IMR-90 (cell line): ENCODE measurements at regions not wholly inside any gene's neighbourhood (a gene's known extent, or its start where the extent isn't known, plus 50 kb on each side); places are given as distances from the start of the nearest gene placed in this dataset.

ENCODE experiments used
- ATAC-seq: fragments of 200-7000 bp; cut with Tn5 transposase; 2 replicates; pipeline ENCODE4 v1.9.1; 2020; ENCODE audit warnings: low read depth, mild to moderate bottlenecking, moderate library complexity
- BruUV-seq: library from RNA; stranded (reverse); fragments of 400-500 nt; replicated peaks from 2 replicates; lab custom pipeline; 2021; lab: Mats Ljungman, UMichigan
- CTCF ChIA-PET: fragments of 300-600 bp; formaldehyde crosslinking; extraction: SDS; loops from one replicate; lab custom pipeline; 2021; ENCODE audit warnings: antibody characterized with exemption; lab: Yijun Ruan, JAX
- POLR2A ChIA-PET: fragments of 300-600 bp; sonication (Branson Sonifier 250); formaldehyde crosslinking; loops from one replicate; lab custom pipeline; 2022; ENCODE audit warnings: antibody characterized with exemption; ENCODE audit not compliant: unreplicated experiment; lab: Charles Lee
- DNase-seq: peaks from one replicate; pipeline ENCODE4 v3.0.0; 2013
- H2AFZ ChIP-seq: replicated peaks from 2 replicates; pipeline ENCODE3; 2013; ENCODE audit warnings: low read length, mild to moderate bottlenecking; ENCODE audit not compliant: poor library complexity
- H2AK5ac ChIP-seq: 2 replicates; pipeline ENCODE4 v1.6.1; 2013; ENCODE audit warnings: low read depth, low read length, inconsistent platforms
- H2AK9ac ChIP-seq: replicated peaks from 2 replicates; pipeline ENCODE3; 2013; ENCODE audit warnings: mild to moderate bottlenecking, low read depth, low read length, moderate library complexity; ENCODE audit not compliant: poor library complexity
- H2BK120ac ChIP-seq: 2 replicates; pipeline ENCODE4 v1.6.1; 2013; ENCODE audit warnings: low read depth, low read length, inconsistent platforms
- H2BK15ac ChIP-seq: 3 replicates; pipeline ENCODE4 v1.6.1; 2013; ENCODE audit warnings: low read depth, low read length, inconsistent platforms
- H2BK20ac ChIP-seq: 2 replicates; pipeline ENCODE4 v1.6.1; 2013; ENCODE audit warnings: low read depth, mild to moderate bottlenecking, inconsistent platforms, low read length, moderate library complexity
- H2BK5ac ChIP-seq: 2 replicates; pipeline ENCODE4 v1.6.1; 2013; ENCODE audit warnings: mild to moderate bottlenecking, low read depth, low read length, inconsistent platforms; ENCODE audit not compliant: poor library complexity, severe bottlenecking
- H3K14ac ChIP-seq: replicated peaks from 2 replicates; pipeline ENCODE4 v1.6.1; 2013; ENCODE audit warnings: low read depth, low read length, inconsistent platforms
- H3K18ac ChIP-seq: 2 replicates; pipeline ENCODE4 v1.6.1; 2013; ENCODE audit warnings: low read depth, low read length, control low read depth
- H3K23ac ChIP-seq: 2 replicates; pipeline ENCODE4 v1.6.1; 2013; ENCODE audit warnings: low read depth, low read length, inconsistent platforms
- H3K27ac ChIP-seq: 2 replicates; pipeline ENCODE4 v1.5.1; 2013; ENCODE audit warnings: mild to moderate bottlenecking, control low read depth, low read length; ENCODE audit not compliant: insufficient read depth
- H3K27me3 ChIP-seq: 2 replicates; pipeline ENCODE4 v1.6.1; 2013; ENCODE audit warnings: low read length; ENCODE audit not compliant: control insufficient read depth, insufficient read depth
- H3K36me3 ChIP-seq: 2 replicates; pipeline ENCODE4 v1.6.1; 2013; ENCODE audit warnings: low read length, mixed read lengths; ENCODE audit not compliant: control insufficient read depth, insufficient read depth
- H3K4ac ChIP-seq: 2 replicates; pipeline ENCODE4 v1.6.1; 2013; ENCODE audit warnings: low read depth, low read length, inconsistent platforms
- H3K4me1 ChIP-seq: 2 replicates; pipeline ENCODE4 v1.6.1; 2013; ENCODE audit warnings: low read length, mixed read lengths; ENCODE audit not compliant: control insufficient read depth, insufficient read depth
- H3K4me2 ChIP-seq: 2 replicates; pipeline ENCODE4 v1.6.1; 2013; ENCODE audit warnings: low read depth, mild to moderate bottlenecking, control low read depth, low read length, moderate library complexity
- H3K4me3 ChIP-seq: 2 replicates; pipeline ENCODE4 v1.5.1; 2013; ENCODE audit warnings: low read depth, mild to moderate bottlenecking, control low read depth, low read length, moderate library complexity; ENCODE audit not compliant: insufficient read depth
- H3K56ac ChIP-seq: 2 replicates; pipeline ENCODE4 v1.6.1; 2013; ENCODE audit warnings: low read length, inconsistent platforms; ENCODE audit not compliant: insufficient read depth; ENCODE audit errors: extremely low read depth
- H3K79me1 ChIP-seq, 2 experiments: 2 replicates each; pipeline ENCODE4 v1.6.1; 2013; ENCODE audit warnings: low read length in 2 of 2, inconsistent platforms in 1 of 2, low read depth in 1 of 2
- H3K9ac ChIP-seq: 2 replicates; pipeline ENCODE4 v1.6.1; 2013; ENCODE audit warnings: low read depth, low read length, control low read depth
- H3K9me1 ChIP-seq: 2 replicates; pipeline ENCODE4 v1.6.1; 2013; ENCODE audit warnings: low read length, inconsistent platforms; ENCODE audit not compliant: insufficient read depth
- H3K9me3 ChIP-seq: 2 replicates; pipeline ENCODE4 v1.6.1; 2013; ENCODE audit warnings: low read length; ENCODE audit not compliant: control insufficient read depth, insufficient read depth
- H4K20me1 ChIP-seq: 2 replicates; pipeline ENCODE4 v1.6.1; 2013; ENCODE audit warnings: low read length, inconsistent platforms; ENCODE audit not compliant: insufficient read depth
- H4K5ac ChIP-seq: 2 replicates; pipeline ENCODE4 v1.6.1; 2013; ENCODE audit warnings: mild to moderate bottlenecking, low read depth, low read length, control low read depth
- H4K8ac ChIP-seq, 2 experiments: 2 replicates each; pipeline ENCODE4 v1.6.1; 2013; ENCODE audit warnings: low read depth in 2 of 2, low read length in 2 of 2, control low read depth in 1 of 2, inconsistent platforms in 1 of 2
- H4K91ac ChIP-seq: 2 replicates; pipeline ENCODE4 v1.6.1; 2013; ENCODE audit warnings: low read depth, low read length, inconsistent platforms; ENCODE audit not compliant: insufficient read depth
- BHLHE40 ChIP-seq: fragments of 150-350 bp; IDR thresholded peaks from 2 replicates; pipeline ENCODE4 v1.6.1; 2016; ENCODE audit warnings: mild to moderate bottlenecking, low read depth, low read length
- CEBPB ChIP-seq: IDR thresholded peaks from 2 replicates; pipeline ENCODE4 v1.6.1; 2012; ENCODE audit warnings: low read depth, low read length, improper control_type of control experiment
- CHD1 ChIP-seq: IDR thresholded peaks from 2 replicates; pipeline ENCODE4 v1.6.1; 2012; ENCODE audit warnings: low read depth, low read length, improper control_type of control experiment
- CTCF ChIP-seq: conservative IDR thresholded peaks from 2 replicates; pipeline ENCODE4 v1.5.1; 2012; ENCODE audit warnings: mild to moderate bottlenecking, low read depth, low read length, improper control_type of control experiment
- ELK1 ChIP-seq: fragments of 150-350 bp; IDR thresholded peaks from 2 replicates; pipeline ENCODE4 v1.6.1; 2016; ENCODE audit warnings: low read depth, mild to moderate bottlenecking, low read length, moderate library complexity, borderline replicate concordance
- MAFK ChIP-seq: IDR thresholded peaks from 2 replicates; pipeline ENCODE4 v1.6.1; 2012; ENCODE audit warnings: low read depth, low read length, improper control_type of control experiment
- MAZ ChIP-seq: IDR thresholded peaks from 2 replicates; pipeline ENCODE4 v1.6.1; 2012; ENCODE audit warnings: low read depth, mild to moderate bottlenecking, low read length, improper control_type of control experiment, moderate library complexity, borderline replicate concordance
- MXI1 ChIP-seq: IDR thresholded peaks from 2 replicates; pipeline ENCODE4 v1.6.1; 2012; ENCODE audit warnings: low read depth, mild to moderate bottlenecking, low read length, moderate library complexity, borderline replicate concordance
- NFE2L2 ChIP-seq: fragments of 150-350 bp; IDR thresholded peaks from 2 replicates; pipeline ENCODE4 v1.6.1; 2016; ENCODE audit warnings: low read depth, mild to moderate bottlenecking, low read length
- POLR2A ChIP-seq: IDR thresholded peaks from 2 replicates; pipeline ENCODE4 v1.6.1; 2012; ENCODE audit warnings: mild to moderate bottlenecking, low read depth, low read length
- RAD21 ChIP-seq: IDR thresholded peaks from 2 replicates; pipeline ENCODE4 v1.6.1; 2012; ENCODE audit warnings: low read length, improper control_type of control experiment
- USF2 ChIP-seq: fragments of 150-350 bp; IDR thresholded peaks from 2 replicates; pipeline ENCODE4 v1.6.1; 2017; ENCODE audit warnings: mild to moderate bottlenecking, antibody characterized with exemption, low read length, low read depth
- WGBS, 2 experiments: methylation state at CpG; one replicate each; pipeline versions ENCODE4 v1.1.5 to v1.1.7; 2013; ENCODE audit warnings: missing lambda C conversion rate in 2 of 2; ENCODE audit not compliant: insufficient read length in 1 of 2; ENCODE audit errors: extremely low coverage in 2 of 2; 5-methylcytosine and 5-hydroxymethylcytosine counted together
- dilution Hi-C: fragments of 300-500 bp; cut with HindIII; formaldehyde crosslinking; loops from one replicate; pipeline ENCODE4 v1.14.3; 2018; ENCODE audit warnings: low sequenced_read_pairs; ENCODE audit not compliant: unreplicated experiment
- in situ Hi-C: fragments of 300-500 bp; cut with MboI; formaldehyde crosslinking; loops from 3 replicates; pipeline ENCODE4 v1.14.3; 2019; ENCODE audit warnings: low sequenced_read_pairs, inconsistent platforms, mixed read lengths
- intact Hi-C: fragments of 100-400 bp; cut with micrococcal nuclease; formaldehyde crosslinking; loops from 2 replicates; pipeline ENCODE4 v1.10.0; 2022

GRCh38 chr6:167532410-167533288, 207.8 kb downstream of the TTLL2 start:
- Histone ChIP-seq H3K79me1 (no peaks in the 10 kb centered on the region), H3K18ac (no peak overlapping the region), H3K27ac (no peak overlapping the region), H3K4ac (no peak overlapping the region), H2BK5ac (no peak overlapping the region), H2BK120ac (no peak overlapping the region), H2BK15ac (no peak overlapping the region), H3K14ac (no peak overlapping the region), H4K8ac (no peak overlapping the region), H3K4me1 (no peaks in the 10 kb centered on the region), H3K9ac (no peak overlapping the region), H4K20me1 (no peaks in the 10 kb centered on the region), H3K36me3 (no peaks in the 10 kb centered on the region), H2AK5ac (no peak overlapping the region), H3K23ac (no peak overlapping the region), H3K4me2 (no peak overlapping the region), H2BK20ac (no peak overlapping the region), H3K9me3 (peaks cover 31% of the 10 kb centered on the region), H3K56ac (no peak overlapping the region), H3K27me3 (no peaks in the 10 kb centered on the region), H2AK9ac (no peak overlapping the region), H3K9me1 (no peaks in the 10 kb centered on the region), H3K4me3 (no peak overlapping the region), H2AFZ (no peak overlapping the region), H4K5ac (no peak overlapping the region), H4K91ac (no peak overlapping the region)
- DNase-seq (no peak), ATAC-seq (no peak)
- ChIA-PET POLR2A (no interaction called here), CTCF (no interaction called here)
- intact Hi-C loops (no loop called here), in situ Hi-C loops (no loop called here), dilution Hi-C loops (no loop called here)
- TF ChIP-seq USF2 (no peak), CTCF (no peak), CHD1 (no peak), BHLHE40 (no peak), ELK1 (no peak), RAD21 (no peak), MXI1 (no peak), NFE2L2 (no peak), CEBPB (no peak), MAFK (no peak), POLR2A (no peak), MAZ (no peak)
- BruUV-seq = no TSS peak
- 74% methylated on average over 3 of the region's 17 CpGs; no CpG with 5 or more reads in 1 of the 2 experiments for WGBS, 2 experiments
